Suprapubic skin (tissue), 4 donors: ENCODE measurements at regions not wholly inside any gene's neighbourhood (a gene's known extent, or its start where the extent isn't known, plus 50 kb on each side); places are given as distances from the start of the nearest gene placed in this dataset.
"Not testable (repeated sequence)": the region's sequence is repeated elsewhere in the genome, so short reads cannot be mapped to it uniquely, and the experiment has no call there.

ENCODE experiments used
- DNase-seq, 2 donors: peaks; one replicate each; pipeline ENCODE4 v3.0.0-alpha.2; 2019; ENCODE audit warnings: low spot score in 2 of 2
- H3K27ac ChIP-seq: fragments of 200-600 bp; sonication (generic); one replicate; pipeline ENCODE4 v1.5.1; 2019
- H3K27me3 ChIP-seq: fragments of 200-600 bp; sonication (generic); one replicate; pipeline ENCODE4 v1.5.1; 2019
- H3K36me3 ChIP-seq: fragments of 200-600 bp; sonication (generic); one replicate; pipeline ENCODE4 v1.5.1; 2019
- H3K4me1 ChIP-seq: fragments of 200-600 bp; sonication (generic); one replicate; pipeline ENCODE4 v1.5.1; 2019
- H3K4me3 ChIP-seq: fragments of 200-600 bp; sonication (generic); one replicate; pipeline ENCODE4 v1.5.1; 2019; ENCODE audit warnings: mild to moderate bottlenecking
- H3K9me3 ChIP-seq: fragments of 200-600 bp; sonication (generic); one replicate; pipeline ENCODE4 v1.5.1; 2019
- WGBS: methylation state at CpG from one replicate; pipeline ENCODE4 v1.1.5; 2018; 5-methylcytosine and 5-hydroxymethylcytosine counted together

DNA sequence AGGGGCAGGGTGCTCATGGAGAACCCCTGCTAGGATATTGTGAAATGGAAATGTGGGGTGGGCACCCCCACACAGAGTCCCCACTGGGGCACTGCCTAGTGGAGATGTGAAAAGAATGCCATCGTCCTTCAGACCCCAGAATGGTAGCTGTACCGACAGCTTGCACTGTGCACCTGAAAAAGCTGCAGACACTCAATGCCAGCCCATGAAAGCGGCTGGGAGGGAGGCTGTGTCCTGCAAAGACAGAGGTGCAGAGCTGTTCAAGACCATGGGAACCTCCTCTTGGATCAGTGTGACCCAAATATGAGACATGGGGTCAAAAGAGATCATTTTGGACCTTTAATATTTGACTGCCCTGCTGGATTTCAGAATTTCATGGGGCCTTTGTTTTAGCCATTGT is 724.2 kb downstream of the FOXD4L5 start:
- 51% methylated on average over 3 of the region's 3 CpGs for WGBS
- peak in 1 of 2 donors; percentile 13 for DNase-seq
- H3K4me3 ChIP-seq, H3K9me3 ChIP-seq, H3K36me3 ChIP-seq, H3K4me1 ChIP-seq, H3K27ac ChIP-seq, H3K27me3 ChIP-seq: not testable (repeated sequence)
